ENCODE measurements at regions not wholly inside any gene's neighbourhood (a gene's known extent, or its start where the extent isn't known, plus 50 kb on each side); places are given as distances from the start of the nearest gene placed in this dataset.
A peak's percentile ranks its signal among the peaks of the same experiment; 100 is the strongest.

DNA sequence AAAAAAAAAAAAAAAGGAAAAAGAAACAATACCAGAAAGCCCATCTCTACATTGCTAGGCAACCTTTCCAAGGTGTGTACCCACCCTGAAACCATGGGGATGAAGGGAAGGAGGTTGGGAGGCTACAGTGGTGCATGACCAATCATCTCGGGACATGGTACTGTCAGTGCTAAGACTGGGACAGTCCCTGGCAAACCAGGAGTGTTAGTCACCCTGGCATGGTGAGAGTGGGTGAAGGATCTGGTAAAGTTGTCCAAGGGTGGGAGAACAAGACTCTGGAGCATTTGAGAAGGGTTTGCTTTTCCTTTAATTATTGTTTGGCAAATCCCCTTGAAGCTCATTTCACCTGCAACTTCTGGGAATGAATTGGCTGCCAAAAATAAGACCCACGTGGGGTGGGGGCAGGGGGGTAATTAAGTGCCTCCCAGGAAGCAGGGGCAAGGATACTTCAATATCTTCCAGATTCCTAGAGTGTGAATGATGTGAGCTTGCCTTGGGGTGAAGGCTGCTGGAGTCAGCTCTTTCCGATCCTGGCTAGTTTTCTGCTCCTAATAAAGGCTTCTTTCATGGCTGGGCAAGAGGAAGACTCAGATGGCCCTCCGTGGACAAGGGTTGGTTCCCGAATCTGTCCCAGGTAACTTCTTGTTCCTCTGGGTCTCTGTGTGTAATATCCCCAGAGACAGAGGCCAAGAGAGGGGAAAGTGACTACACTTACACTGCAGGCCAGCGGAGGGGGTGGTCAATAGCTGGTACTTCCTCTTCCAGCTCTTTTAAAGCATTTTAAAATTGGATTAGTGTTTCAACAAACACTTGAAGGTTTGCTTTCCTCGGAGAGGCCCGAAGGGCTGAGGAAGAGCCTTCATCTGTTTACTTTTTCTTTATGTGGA lies 61.6 kb upstream of the SPRY4 start:
- DNase-seq: no peak

DNA sequence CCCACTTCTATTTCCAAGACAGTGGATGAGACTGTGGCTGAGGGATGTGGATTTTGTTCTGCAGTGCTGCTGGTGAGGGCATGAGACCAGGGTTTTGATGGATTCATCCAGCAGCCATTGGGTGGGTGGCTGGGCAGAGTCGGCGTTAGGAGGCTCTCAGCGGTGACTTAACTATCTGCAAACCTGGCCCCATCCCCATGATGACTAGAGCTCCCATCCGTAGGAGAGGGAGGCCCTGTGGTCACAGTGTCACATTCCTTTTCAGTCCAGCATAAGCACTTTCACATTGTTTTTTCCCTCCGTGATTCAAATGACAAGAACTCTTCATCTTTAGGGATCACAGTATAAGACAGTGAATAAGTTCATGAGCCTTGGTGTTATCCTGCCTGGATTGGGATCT lies 60.4 kb upstream of the SPRY4 start:
- intact Hi-C loops (cut with DNase I): no loop called here
- DNase-seq: no peak
- no peaks in the 10 kb centered on the region for H3K36me3 ChIP-seq
- no peak overlapping the region for H3K27ac ChIP-seq
- no peak overlapping the region for H3K4me3 ChIP-seq
- WGBS (ENCODE audit: insufficient coverage, low coverage, low lambda C conversion rate, missing lambda C conversion rate): no CpG with 5 or more reads among the region's 5 CpGs
- TF ChIP-seq, protein P1, sequence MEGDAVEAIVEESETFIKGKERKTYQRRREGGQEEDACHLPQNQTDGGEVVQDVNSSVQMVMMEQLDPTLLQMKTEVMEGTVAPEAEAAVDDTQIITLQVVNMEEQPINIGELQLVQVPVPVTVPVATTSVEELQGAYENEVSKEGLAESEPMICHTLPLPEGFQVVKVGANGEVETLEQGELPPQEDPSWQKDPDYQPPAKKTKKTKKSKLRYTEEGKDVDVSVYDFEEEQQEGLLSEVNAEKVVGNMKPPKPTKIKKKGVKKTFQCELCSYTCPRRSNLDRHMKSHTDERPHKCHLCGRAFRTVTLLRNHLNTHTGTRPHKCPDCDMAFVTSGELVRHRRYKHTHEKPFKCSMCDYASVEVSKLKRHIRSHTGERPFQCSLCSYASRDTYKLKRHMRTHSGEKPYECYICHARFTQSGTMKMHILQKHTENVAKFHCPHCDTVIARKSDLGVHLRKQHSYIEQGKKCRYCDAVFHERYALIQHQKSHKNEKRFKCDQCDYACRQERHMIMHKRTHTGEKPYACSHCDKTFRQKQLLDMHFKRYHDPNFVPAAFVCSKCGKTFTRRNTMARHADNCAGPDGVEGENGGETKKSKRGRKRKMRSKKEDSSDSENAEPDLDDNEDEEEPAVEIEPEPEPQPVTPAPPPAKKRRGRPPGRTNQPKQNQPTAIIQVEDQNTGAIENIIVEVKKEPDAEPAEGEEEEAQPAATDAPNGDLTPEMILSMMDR (IDR thresholded peaks at IDR 0.05): no peak
- no peak for TF ChIP-seq POLR2A (IDR thresholded peaks at IDR 0.05)
- H3K27me3 ChIP-seq: no peaks in the 10 kb centered on the region
- no peaks in the 10 kb centered on the region for H3K4me1 ChIP-seq
- ATAC-seq: no peak
- H3K9me3 ChIP-seq: no peaks in the 10 kb centered on the region

More for the DNA sequence above, 61.6 kb upstream of the SPRY4 start:
- TF ChIP-seq, protein P1 (IDR thresholded peaks at IDR 0.05): no peak
- WGBS (ENCODE audit: insufficient coverage, low coverage, low lambda C conversion rate, missing lambda C conversion rate): 65% methylated on average over 8 of the region's 8 CpGs
- Histone ChIP-seq H3K4me1 (no peaks in the 10 kb centered on the region), H3K27ac (no peak overlapping the region), H3K4me3 (no peak overlapping the region), H3K27me3 (no peaks in the 10 kb centered on the region), H3K9me3 (no peaks in the 10 kb centered on the region), H3K36me3 (no peaks in the 10 kb centered on the region)
- intact Hi-C loops (cut with DNase I): no loop called here
- ATAC-seq: peak in 1 of 4 donors; percentile 18

DNA sequence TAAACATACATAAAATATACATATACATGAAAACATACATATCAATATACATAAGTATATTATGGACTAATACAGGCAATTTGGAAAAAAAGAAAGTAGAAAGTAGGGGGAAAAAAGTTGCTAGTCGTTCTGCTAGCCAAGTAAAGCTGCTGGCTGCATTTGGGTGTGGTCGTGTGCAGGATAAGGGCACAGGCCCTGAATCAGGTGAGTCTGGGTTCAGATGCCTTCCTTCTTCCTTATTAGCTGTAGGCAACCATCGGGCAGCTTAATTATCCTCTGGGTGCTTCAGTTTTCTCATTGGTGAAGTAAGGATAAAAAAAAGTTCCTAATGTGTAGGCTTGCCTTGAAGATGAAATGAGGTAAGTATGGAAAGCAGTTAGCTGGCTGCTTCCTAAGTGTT lies 59.2 kb upstream of the SPRY4 start:
- intact Hi-C loops (cut with DNase I): no loop called here
- WGBS (ENCODE audit: insufficient coverage, low coverage, low lambda C conversion rate, missing lambda C conversion rate): 56% methylated on average over 2 of the region's 3 CpGs
- DNase-seq (no peak), ATAC-seq (no peak)
- no peaks in the 10 kb centered on the region for H3K4me1 ChIP-seq
- no peak for TF ChIP-seq POLR2A (IDR thresholded peaks at IDR 0.05)
- TF ChIP-seq, protein P1 (IDR thresholded peaks at IDR 0.05): no peak
- H3K27ac ChIP-seq: no peak overlapping the region
- H3K4me3 ChIP-seq: no peak overlapping the region
- no peaks in the 10 kb centered on the region for H3K36me3 ChIP-seq
- H3K9me3 ChIP-seq: no peaks in the 10 kb centered on the region
- no peaks in the 10 kb centered on the region for H3K27me3 ChIP-seq

DNA sequence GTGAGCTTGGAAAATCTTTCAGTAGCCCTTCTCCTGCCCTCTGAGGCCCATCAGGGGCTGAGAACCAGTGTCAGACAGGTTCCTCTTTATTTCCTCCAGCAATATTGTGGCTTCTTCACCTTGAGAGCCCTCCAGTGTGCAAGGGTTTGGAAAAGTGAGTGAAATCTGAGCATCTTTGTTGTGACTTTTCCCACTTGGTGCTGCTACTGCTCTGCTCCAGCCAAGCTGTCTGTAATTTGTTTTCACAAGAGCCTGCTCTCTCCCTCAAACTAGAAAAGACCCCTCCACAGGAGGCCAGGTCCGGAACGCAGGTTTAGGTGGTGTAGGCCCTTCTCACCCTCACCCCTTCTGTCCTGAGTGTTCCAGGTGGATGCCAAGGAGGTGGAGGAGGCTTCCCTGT lies 57.4 kb upstream of the SPRY4 start:
- no peaks in the 10 kb centered on the region for H3K36me3 ChIP-seq
- no peaks in the 10 kb centered on the region for H3K4me1 ChIP-seq
- no peak overlapping the region for H3K4me3 ChIP-seq
- H3K9me3 ChIP-seq: no peaks in the 10 kb centered on the region
- no peak for DNase-seq
- H3K27me3 ChIP-seq: no peaks in the 10 kb centered on the region
- no peak for ATAC-seq
- no peak overlapping the region for H3K27ac ChIP-seq
- no peak for TF ChIP-seq POLR2A (IDR thresholded peaks at IDR 0.05)
- TF ChIP-seq, protein P1 (IDR thresholded peaks at IDR 0.05): no peak
- intact Hi-C loops (cut with DNase I): no loop called here
- no CpG with 5 or more reads among the region's 2 CpGs for WGBS (ENCODE audit: insufficient coverage, low coverage, low lambda C conversion rate, missing lambda C conversion rate)

Measured in right lobe of liver (tissue), 6 donors.